Upper lobe of left lung (tissue), 4 donors: ENCODE measurements at regions not wholly inside any gene's neighbourhood (a gene's known extent, or its start where the extent isn't known, plus 50 kb on each side); places are given as distances from the start of the nearest gene placed in this dataset.

Experiments used
- POLR2A ChIP-seq, 4 donors: fragments of 450-650 bp; IDR thresholded peaks; one replicate each; pipeline ENCODE4 v1.5.1; 2016 to 2017; ENCODE audit warnings: antibody characterized with exemption in 4 of 4, mild to moderate bottlenecking in 2 of 4
- TF ChIP-seq, protein P1 (sequence below), 6 experiments: fragments of 450-650 bp in 4 of 6; fragments of 200-600 bp in 2 of 6; sonication (generic) in 2 of 6; IDR thresholded peaks; one replicate each; pipeline ENCODE4 v1.5.1; 2016 to 2019; ENCODE audit warnings: antibody characterized with exemption in 6 of 6

DNA sequence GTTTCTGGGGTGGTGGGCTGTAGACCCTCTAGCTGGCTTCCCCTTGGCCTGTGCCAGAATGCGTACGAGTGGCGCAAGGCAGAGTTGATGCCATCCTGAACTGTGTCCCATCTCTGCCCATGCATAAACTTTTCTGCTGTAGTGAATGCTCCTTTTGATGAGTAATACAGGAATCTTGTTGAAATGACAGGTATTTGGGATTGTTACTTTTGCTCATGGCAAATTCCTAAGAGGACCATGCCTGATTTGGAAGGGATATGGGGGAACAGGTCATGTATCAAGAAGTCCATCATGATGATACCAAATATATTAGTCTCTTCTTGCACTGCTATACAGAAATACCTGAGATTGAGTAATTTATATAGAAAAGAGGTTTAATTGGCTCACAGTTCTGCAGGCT lies 648.0 kb downstream of the SLC4A3 start:
- TF ChIP-seq, protein P1, sequence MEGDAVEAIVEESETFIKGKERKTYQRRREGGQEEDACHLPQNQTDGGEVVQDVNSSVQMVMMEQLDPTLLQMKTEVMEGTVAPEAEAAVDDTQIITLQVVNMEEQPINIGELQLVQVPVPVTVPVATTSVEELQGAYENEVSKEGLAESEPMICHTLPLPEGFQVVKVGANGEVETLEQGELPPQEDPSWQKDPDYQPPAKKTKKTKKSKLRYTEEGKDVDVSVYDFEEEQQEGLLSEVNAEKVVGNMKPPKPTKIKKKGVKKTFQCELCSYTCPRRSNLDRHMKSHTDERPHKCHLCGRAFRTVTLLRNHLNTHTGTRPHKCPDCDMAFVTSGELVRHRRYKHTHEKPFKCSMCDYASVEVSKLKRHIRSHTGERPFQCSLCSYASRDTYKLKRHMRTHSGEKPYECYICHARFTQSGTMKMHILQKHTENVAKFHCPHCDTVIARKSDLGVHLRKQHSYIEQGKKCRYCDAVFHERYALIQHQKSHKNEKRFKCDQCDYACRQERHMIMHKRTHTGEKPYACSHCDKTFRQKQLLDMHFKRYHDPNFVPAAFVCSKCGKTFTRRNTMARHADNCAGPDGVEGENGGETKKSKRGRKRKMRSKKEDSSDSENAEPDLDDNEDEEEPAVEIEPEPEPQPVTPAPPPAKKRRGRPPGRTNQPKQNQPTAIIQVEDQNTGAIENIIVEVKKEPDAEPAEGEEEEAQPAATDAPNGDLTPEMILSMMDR (IDR thresholded peaks at IDR 0.05) = no peak
- no peak for TF ChIP-seq POLR2A (IDR thresholded peaks at IDR 0.05)
